Esophagus squamous epithelium (tissue), 4 donors: ENCODE measurements at regions not wholly inside any gene's neighbourhood (a gene's known extent, or its start where the extent isn't known, plus 50 kb on each side); places are given as distances from the start of the nearest gene placed in this dataset.

Experiments
- POLR2A ChIP-seq, 4 donors: fragments of 450-650 bp; IDR thresholded peaks; one replicate each; pipeline ENCODE4 v1.6.1; 2017; ENCODE audit warnings: antibody characterized with exemption in 4 of 4, mild to moderate bottlenecking in 4 of 4, moderate library complexity in 3 of 4
- TF ChIP-seq, protein P1 (sequence below), 6 experiments: fragments of 450-650 bp in 4 of 6; fragments of 200-600 bp in 2 of 6; sonication (generic) in 2 of 6; IDR thresholded peaks; one replicate each; pipeline ENCODE4 v1.5.1; 2016 to 2019; ENCODE audit warnings: antibody characterized with exemption in 6 of 6, mild to moderate bottlenecking in 4 of 6, moderate library complexity in 4 of 6

DNA sequence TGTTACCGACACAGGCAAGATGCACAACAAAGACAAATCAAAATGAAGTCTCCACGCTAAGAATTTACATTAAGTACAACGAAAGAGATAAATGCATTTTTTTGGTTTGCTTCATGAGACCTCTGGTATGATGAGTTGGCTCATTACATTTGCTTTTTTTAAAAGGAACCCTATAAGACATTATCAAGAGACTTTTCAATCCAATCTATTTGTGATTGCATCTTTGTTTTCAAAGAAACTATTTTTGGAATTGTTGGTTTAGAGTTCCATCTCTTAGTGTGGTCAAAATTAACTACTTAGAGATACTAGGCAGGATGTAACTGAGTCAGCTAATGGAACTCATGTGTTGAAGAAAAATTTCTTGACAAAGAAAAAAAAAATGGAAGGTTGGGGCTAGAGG is 200.1 kb downstream of the ZC3H11B start:
- TF ChIP-seq, protein P1, sequence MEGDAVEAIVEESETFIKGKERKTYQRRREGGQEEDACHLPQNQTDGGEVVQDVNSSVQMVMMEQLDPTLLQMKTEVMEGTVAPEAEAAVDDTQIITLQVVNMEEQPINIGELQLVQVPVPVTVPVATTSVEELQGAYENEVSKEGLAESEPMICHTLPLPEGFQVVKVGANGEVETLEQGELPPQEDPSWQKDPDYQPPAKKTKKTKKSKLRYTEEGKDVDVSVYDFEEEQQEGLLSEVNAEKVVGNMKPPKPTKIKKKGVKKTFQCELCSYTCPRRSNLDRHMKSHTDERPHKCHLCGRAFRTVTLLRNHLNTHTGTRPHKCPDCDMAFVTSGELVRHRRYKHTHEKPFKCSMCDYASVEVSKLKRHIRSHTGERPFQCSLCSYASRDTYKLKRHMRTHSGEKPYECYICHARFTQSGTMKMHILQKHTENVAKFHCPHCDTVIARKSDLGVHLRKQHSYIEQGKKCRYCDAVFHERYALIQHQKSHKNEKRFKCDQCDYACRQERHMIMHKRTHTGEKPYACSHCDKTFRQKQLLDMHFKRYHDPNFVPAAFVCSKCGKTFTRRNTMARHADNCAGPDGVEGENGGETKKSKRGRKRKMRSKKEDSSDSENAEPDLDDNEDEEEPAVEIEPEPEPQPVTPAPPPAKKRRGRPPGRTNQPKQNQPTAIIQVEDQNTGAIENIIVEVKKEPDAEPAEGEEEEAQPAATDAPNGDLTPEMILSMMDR (IDR thresholded peaks at IDR 0.05): no peak
- TF ChIP-seq POLR2A (IDR thresholded peaks at IDR 0.05): no peak
